H9 (cell line): ENCODE measurements at regions not wholly inside any gene's neighbourhood (a gene's known extent, or its start where the extent isn't known, plus 50 kb on each side); places are given as distances from the start of the nearest gene placed in this dataset.
A peak's percentile ranks its signal among the peaks of the same experiment; 100 is the strongest.

ENCODE experiments used
- DNase-seq: peaks from one replicate; pipeline ENCODE4 v3.0.0-alpha.2; 2017
- H2AFZ ChIP-seq: one replicate; pipeline ENCODE4 v1.6.1; 2013; ENCODE audit warnings: mild to moderate bottlenecking, low read length, control low read depth, moderate library complexity
- H2AK5ac ChIP-seq: 2 replicates; pipeline ENCODE4 v1.6.1; 2013; ENCODE audit warnings: low read length, control low read depth, mixed read lengths; ENCODE audit not compliant: insufficient read length
- H2BK120ac ChIP-seq: one replicate; pipeline ENCODE4 v1.6.1; 2013; ENCODE audit warnings: low read depth, mild to moderate bottlenecking, low read length, control low read depth, inconsistent platforms; ENCODE audit not compliant: poor library complexity, severe bottlenecking
- H2BK12ac ChIP-seq: 2 replicates; pipeline ENCODE4 v1.6.1; 2013; ENCODE audit warnings: low read length, control low read depth, mixed read lengths, low read depth; ENCODE audit not compliant: insufficient read length
- H2BK15ac ChIP-seq: 2 replicates; pipeline ENCODE4 v1.6.1; 2013; ENCODE audit warnings: low read depth, low read length, control low read depth
- H2BK20ac ChIP-seq: one replicate; pipeline ENCODE4 v1.6.1; 2013; ENCODE audit warnings: low read depth, mild to moderate bottlenecking, low read length, control low read depth, inconsistent platforms; ENCODE audit not compliant: poor library complexity, severe bottlenecking
- H2BK5ac ChIP-seq: 2 replicates; pipeline ENCODE4 v1.6.1; 2013; ENCODE audit warnings: low read length, control low read depth, mixed read lengths; ENCODE audit not compliant: insufficient read length
- H3K14ac ChIP-seq: 2 replicates; pipeline ENCODE4 v1.6.1; 2013; ENCODE audit warnings: low read length, control low read depth; ENCODE audit not compliant: insufficient read depth
- H3K18ac ChIP-seq: 2 replicates; pipeline ENCODE4 v1.6.1; 2013; ENCODE audit warnings: low read depth, mild to moderate bottlenecking, mixed read lengths, low read length, control low read depth; ENCODE audit not compliant: insufficient read length
- H3K23ac ChIP-seq: 2 replicates; pipeline ENCODE4 v1.6.1; 2013; ENCODE audit warnings: low read length, control low read depth, mixed read lengths, low read depth; ENCODE audit not compliant: insufficient read length
- H3K23me2 ChIP-seq: 2 replicates; pipeline ENCODE4 v1.6.1; 2013; ENCODE audit warnings: low read depth, mild to moderate bottlenecking, mixed read lengths, low read length, control low read depth; ENCODE audit not compliant: insufficient read length, poor library complexity, severe bottlenecking
- H3K27ac ChIP-seq: 2 replicates; pipeline ENCODE4 v1.5.1; 2013; ENCODE audit warnings: low read length, control low read depth, mixed read lengths, low read depth; ENCODE audit not compliant: insufficient read length
- H3K27me3 ChIP-seq: 2 replicates; pipeline ENCODE4 v1.6.1; 2013; ENCODE audit warnings: low read length, control low read depth, inconsistent platforms; ENCODE audit not compliant: insufficient read depth
- H3K4ac ChIP-seq: 2 replicates; pipeline ENCODE4 v1.6.1; 2013; ENCODE audit warnings: low read depth, mild to moderate bottlenecking, control low read depth, inconsistent platforms, low read length, moderate library complexity
- H3K4me1 ChIP-seq: 2 replicates; pipeline ENCODE4 v1.6.1; 2013; ENCODE audit warnings: low read length, control low read depth, inconsistent platforms; ENCODE audit not compliant: insufficient read depth
- H3K4me2 ChIP-seq: 2 replicates; pipeline ENCODE4 v1.6.1; 2013; ENCODE audit warnings: low read length, control low read depth, mixed read lengths; ENCODE audit not compliant: insufficient read length, insufficient read depth
- H3K56ac ChIP-seq: 2 replicates; pipeline ENCODE4 v1.6.1; 2013; ENCODE audit warnings: low read depth, mild to moderate bottlenecking, mixed read lengths, low read length, control low read depth; ENCODE audit not compliant: insufficient read length
- H3K79me1 ChIP-seq: 2 replicates; pipeline ENCODE4 v1.6.1; 2013; ENCODE audit warnings: low read depth, mild to moderate bottlenecking, moderate library complexity, low read length, control low read depth, inconsistent platforms; ENCODE audit not compliant: insufficient read depth, poor library complexity, severe bottlenecking
- H3K79me2 ChIP-seq: 2 replicates; pipeline ENCODE4 v1.6.1; 2013; ENCODE audit warnings: low read length, control low read depth, inconsistent platforms; ENCODE audit not compliant: insufficient read depth
- H3K9ac ChIP-seq: 2 replicates; pipeline ENCODE4 v1.6.1; 2013; ENCODE audit warnings: low read length, control low read depth, mixed read lengths; ENCODE audit not compliant: insufficient read length; ENCODE audit errors: extremely low read depth
- H3K9me3 ChIP-seq: one replicate; pipeline ENCODE4 v1.6.1; 2013; ENCODE audit warnings: low read depth, low read length, inconsistent platforms; ENCODE audit not compliant: control insufficient read depth
- H3T11ph ChIP-seq: one replicate; pipeline ENCODE4 v1.6.1; 2013; ENCODE audit warnings: mild to moderate bottlenecking, low read length, control low read depth, inconsistent platforms
- H4K20me1 ChIP-seq: one replicate; pipeline ENCODE4 v1.6.1; 2013; ENCODE audit not compliant: control insufficient read depth, insufficient read length, insufficient read depth
- H4K5ac ChIP-seq: 2 replicates; pipeline ENCODE4 v1.6.1; 2013; ENCODE audit warnings: low read depth, mild to moderate bottlenecking, mixed read lengths, low read length, control low read depth; ENCODE audit not compliant: insufficient read length
- H4K8ac ChIP-seq: replicated peaks from 2 replicates; pipeline ENCODE4 v1.6.1; 2013; ENCODE audit warnings: low read length, control low read depth, mixed read lengths, low read depth; ENCODE audit not compliant: insufficient read length
- H4K91ac ChIP-seq: 2 replicates; pipeline ENCODE4 v1.6.1; 2013; ENCODE audit warnings: low read depth, mild to moderate bottlenecking, moderate library complexity, mixed read lengths, low read length, control low read depth; ENCODE audit not compliant: insufficient read length
- H3K27ac Mint-ChIP-seq, 3 experiments: 2 replicates in 2 of 3; 3 replicates in 1 of 3; pipeline ENCODE4 v1.8.0; 2020 to 2021; ENCODE audit warnings: mixed read lengths in 3 of 3, mild to moderate bottlenecking in 1 of 3, moderate library complexity in 1 of 3
- H3K27me3 Mint-ChIP-seq: 2 replicates; pipeline ENCODE4 v1.8.0; 2021; ENCODE audit warnings: low read depth, mild to moderate bottlenecking, moderate library complexity, mixed read lengths
- H3K36me3 Mint-ChIP-seq, 3 experiments: 2 replicates in 2 of 3; 3 replicates in 1 of 3; pipeline ENCODE4 v1.8.0; 2020 to 2021; ENCODE audit warnings: low read depth in 3 of 3, mixed read lengths in 3 of 3; ENCODE audit not compliant: insufficient read depth in 1 of 3
- H3K4me1 Mint-ChIP-seq, 2 experiments: 2 replicates each; pipeline ENCODE4 v1.8.0; 2020; ENCODE audit warnings: mixed read lengths in 2 of 2
- H3K4me3 Mint-ChIP-seq, 2 experiments: 2 replicates in 1 of 2; 3 replicates in 1 of 2; pipeline ENCODE4 v1.8.0; 2020 to 2021; ENCODE audit warnings: mild to moderate bottlenecking in 2 of 2, mixed read lengths in 2 of 2, moderate library complexity in 1 of 2
- H3K9me3 Mint-ChIP-seq, 2 experiments: 2 replicates in 1 of 2; 3 replicates in 1 of 2; pipeline ENCODE4 v1.8.0; 2020; ENCODE audit warnings: mild to moderate bottlenecking in 2 of 2, mixed read lengths in 2 of 2, moderate library complexity in 1 of 2
- CTCF ChIP-seq: fragments of 200-600 bp; sonication (generic); conservative IDR thresholded peaks from 3 replicates; pipeline ENCODE4 v1.8.0; 2021; ENCODE audit warnings: antibody characterized with exemption, mild to moderate bottlenecking
- WGBS: extraction: QIAGEN DNeasy Blood & Tissue Kit; methylation state at CpG from one replicate; pipeline ENCODE4 v1.1.7; 2013; ENCODE audit warnings: missing lambda C conversion rate, low lambda C conversion rate, mixed read lengths; ENCODE audit not compliant: insufficient read length; ENCODE audit errors: extremely low coverage; 5-methylcytosine and 5-hydroxymethylcytosine counted together

- Histone ChIP-seq H3K9me3 (no peaks in the 10 kb centered on the region), H3K4ac (no peak overlapping the region), H3K18ac (no peak overlapping the region), H3K27me3 (no peaks in the 10 kb centered on the region), H2BK5ac (no peak overlapping the region), H2BK20ac (no peak overlapping the region), H2BK12ac (no peak overlapping the region), H3K4me2 (no peak overlapping the region), H2AK5ac (no peak overlapping the region), H3K23me2 (no peaks in the 10 kb centered on the region), H4K5ac (no peak overlapping the region), H3K56ac (no peak overlapping the region), H3K14ac (no peak overlapping the region), H2AFZ (no peak overlapping the region), H4K91ac (no peak overlapping the region), H4K8ac (no peak overlapping the region), H3K4me1 (no peaks in the 10 kb centered on the region), H2BK120ac (no peak overlapping the region), H3K9ac (no peak overlapping the region), H3K79me1 (no peaks in the 10 kb centered on the region), H4K20me1 (no peaks in the 10 kb centered on the region), H3K27ac (no peak overlapping the region), H2BK15ac (no peak overlapping the region), H3T11ph (no peak overlapping the region), H3K79me2 (no peaks in the 10 kb centered on the region), H3K23ac (no peak overlapping the region)
- Mint-ChIP-seq H3K27me3 (no peaks in the 10 kb centered on the region; the same call in 1 of the 2 replicates), H3K4me3 (no peak overlapping the region), H3K27ac (no peak overlapping the region), H3K9me3 (no peaks in the 10 kb centered on the region), H3K36me3 (no peaks in the 10 kb centered on the region), H3K4me1 (peaks cover 0 to 2% of the 10 kb centered on the region in 2 experiments; a peak in 1 of 4 replicates)
- TF ChIP-seq CTCF: peak; percentile 37; the same call in 2 of the 3 replicates
- no CpG with 5 or more reads among the region's 7 CpGs for WGBS
- peak; percentile 50 for DNase-seq
These were observed 134.6 kb upstream of the TUT7 start for GRCh38 chr9:86488794-86489193.
